ENCODE measurements at regions not wholly inside any gene's neighbourhood (a gene's known extent, or its start where the extent isn't known, plus 50 kb on each side); places are given as distances from the start of the nearest gene placed in this dataset.
A peak's percentile ranks its signal among the peaks of the same experiment; 100 is the strongest.

DNA sequence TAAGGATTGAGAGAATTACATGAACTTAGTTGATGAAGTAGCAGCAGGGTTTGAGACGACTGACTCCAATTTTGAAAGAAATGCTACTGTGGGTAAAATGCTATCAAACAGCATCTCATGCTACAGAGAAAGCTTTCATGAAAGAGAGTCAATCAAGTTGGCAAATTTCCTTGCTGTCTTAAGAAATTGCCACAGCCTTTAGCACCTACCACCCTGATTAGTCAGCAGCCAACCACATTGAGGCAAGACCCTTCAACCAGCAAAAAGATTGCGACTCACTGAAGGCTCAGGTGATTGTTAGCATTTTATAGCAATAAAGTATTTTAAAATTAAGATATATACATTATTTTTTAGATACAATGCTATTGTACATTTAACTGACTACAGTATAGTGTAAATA, 80.9 kb downstream of the RAP2B start:
- Histone ChIP-seq H3K4me1 (no peaks in the 10 kb centered on the region), H3K9me3 (no peaks in the 10 kb centered on the region), H3K36me3 (replicated peaks in 1 of 2; ENCODE audit: insufficient read depth in 1 of 2, low read depth in 2 of 2) (no peaks in the 10 kb centered on the region), H3K27me3 (no peaks in the 10 kb centered on the region), H3K4me3 (no peak overlapping the region), H3K27ac (no peak overlapping the region)
- DNase-seq (no peak), ATAC-seq (no peak)
- WGBS, 2 donors = 51 to 75% methylated on average over 2 of the region's 2 CpGs
- TF ChIP-seq, protein P1, sequence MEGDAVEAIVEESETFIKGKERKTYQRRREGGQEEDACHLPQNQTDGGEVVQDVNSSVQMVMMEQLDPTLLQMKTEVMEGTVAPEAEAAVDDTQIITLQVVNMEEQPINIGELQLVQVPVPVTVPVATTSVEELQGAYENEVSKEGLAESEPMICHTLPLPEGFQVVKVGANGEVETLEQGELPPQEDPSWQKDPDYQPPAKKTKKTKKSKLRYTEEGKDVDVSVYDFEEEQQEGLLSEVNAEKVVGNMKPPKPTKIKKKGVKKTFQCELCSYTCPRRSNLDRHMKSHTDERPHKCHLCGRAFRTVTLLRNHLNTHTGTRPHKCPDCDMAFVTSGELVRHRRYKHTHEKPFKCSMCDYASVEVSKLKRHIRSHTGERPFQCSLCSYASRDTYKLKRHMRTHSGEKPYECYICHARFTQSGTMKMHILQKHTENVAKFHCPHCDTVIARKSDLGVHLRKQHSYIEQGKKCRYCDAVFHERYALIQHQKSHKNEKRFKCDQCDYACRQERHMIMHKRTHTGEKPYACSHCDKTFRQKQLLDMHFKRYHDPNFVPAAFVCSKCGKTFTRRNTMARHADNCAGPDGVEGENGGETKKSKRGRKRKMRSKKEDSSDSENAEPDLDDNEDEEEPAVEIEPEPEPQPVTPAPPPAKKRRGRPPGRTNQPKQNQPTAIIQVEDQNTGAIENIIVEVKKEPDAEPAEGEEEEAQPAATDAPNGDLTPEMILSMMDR (IDR thresholded peaks at IDR 0.05) = no peak
- TF ChIP-seq POLR2A (IDR thresholded peaks at IDR 0.05) = no peak
- intact Hi-C loops (cut with DNase I) = no loop called here

DNA sequence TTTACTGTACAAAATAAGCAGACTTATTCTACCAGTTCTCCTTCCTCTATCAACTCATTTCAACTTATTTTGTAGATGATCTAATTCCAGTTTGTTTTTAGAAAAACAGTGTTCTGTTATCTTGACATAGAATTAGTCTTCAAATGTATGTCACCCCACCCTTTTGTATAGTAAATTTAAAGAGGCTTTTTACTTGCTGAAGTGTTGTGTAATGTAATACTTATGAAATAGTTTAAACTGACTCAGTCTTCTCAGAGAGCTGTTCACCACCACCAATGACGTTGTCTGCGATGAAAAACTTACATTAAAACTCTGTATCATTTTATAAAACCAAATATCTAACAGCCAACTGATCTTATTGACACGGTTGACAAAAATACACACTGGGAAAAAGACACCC, 82.9 kb downstream of the RAP2B start:
- H3K4me1 ChIP-seq = no peaks in the 10 kb centered on the region
- TF ChIP-seq, protein P1 (IDR thresholded peaks at IDR 0.05) = no peak
- TF ChIP-seq POLR2A (IDR thresholded peaks at IDR 0.05) = no peak
- H3K27ac ChIP-seq = no peak overlapping the region
- H3K9me3 ChIP-seq = no peaks in the 10 kb centered on the region
- no peak for ATAC-seq
- H3K27me3 ChIP-seq = no peaks in the 10 kb centered on the region
- 48 to 73% methylated on average over 3 of the region's 3 CpGs for WGBS, 2 donors
- H3K36me3 ChIP-seq (replicated peaks in 1 of 2; ENCODE audit: insufficient read depth in 1 of 2, low read depth in 2 of 2) = no peaks in the 10 kb centered on the region
- no peak overlapping the region for H3K4me3 ChIP-seq
- DNase-seq = no peak
- intact Hi-C loops (cut with DNase I) = no loop called here

DNA sequence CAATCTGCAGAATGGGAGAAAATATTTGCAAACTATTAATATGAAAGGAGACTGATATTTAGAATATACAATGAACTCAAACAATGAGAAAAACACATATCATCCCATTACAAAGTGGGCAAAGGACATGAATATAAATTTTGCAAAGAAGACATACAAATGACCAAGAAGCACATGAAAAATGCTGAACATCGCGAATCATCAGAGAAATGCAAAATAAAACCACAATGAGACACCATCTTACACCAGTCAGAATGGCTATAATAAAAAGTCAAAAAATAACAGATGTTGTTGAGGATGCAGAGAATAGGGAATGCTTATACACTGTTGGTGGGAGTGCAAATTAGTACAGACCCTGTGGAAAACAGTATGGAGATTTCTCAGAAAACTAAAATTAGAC, 83.6 kb downstream of the RAP2B start:
- 71 to 76% methylated on average over 2 of the region's 2 CpGs for WGBS, 2 donors
- TF ChIP-seq, protein P1 (IDR thresholded peaks at IDR 0.05) = no peak
- TF ChIP-seq POLR2A (IDR thresholded peaks at IDR 0.05) = no peak
- Histone ChIP-seq H3K9me3 (no peaks in the 10 kb centered on the region), H3K4me3 (no peak overlapping the region), H3K27me3 (no peaks in the 10 kb centered on the region), H3K27ac (no peak overlapping the region), H3K36me3 (replicated peaks in 1 of 2; ENCODE audit: insufficient read depth in 1 of 2, low read depth in 2 of 2) (no peaks in the 10 kb centered on the region), H3K4me1 (no peaks in the 10 kb centered on the region)
- intact Hi-C loops (cut with DNase I) = no loop called here
- DNase-seq (no peak), ATAC-seq (no peak)

DNA sequence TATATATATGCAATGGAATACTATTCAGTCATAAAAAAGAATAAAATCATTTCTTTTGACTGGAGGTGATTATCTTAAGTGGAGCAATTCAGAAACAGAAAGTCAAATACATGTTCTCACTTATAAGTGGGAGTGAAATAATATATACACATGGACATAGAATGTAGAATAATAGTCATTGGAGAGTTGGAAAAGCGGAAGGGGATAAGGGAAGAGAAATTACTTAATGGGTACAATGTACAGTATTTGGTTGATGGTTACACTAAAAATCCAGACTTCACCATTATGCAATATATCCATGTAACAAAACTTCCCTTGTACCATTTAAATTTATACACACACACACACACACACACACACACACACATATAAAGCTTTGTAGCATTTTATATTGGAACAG, 84.3 kb downstream of the RAP2B start:
- Histone ChIP-seq H3K4me1 (no peaks in the 10 kb centered on the region), H3K27ac (peak overlapping the region in 1 of 4 donors; percentile 33), H3K36me3 (replicated peaks in 1 of 2; ENCODE audit: insufficient read depth in 1 of 2, low read depth in 2 of 2) (no peaks in the 10 kb centered on the region), H3K9me3 (no peaks in the 10 kb centered on the region), H3K4me3 (no peak overlapping the region), H3K27me3 (no peaks in the 10 kb centered on the region)
- no peak for ATAC-seq
- intact Hi-C loops (cut with DNase I) = no loop called here
- no peak for DNase-seq
- no peak for TF ChIP-seq POLR2A (IDR thresholded peaks at IDR 0.05)
- TF ChIP-seq, protein P1 (IDR thresholded peaks at IDR 0.05) = no peak
- 0 to 23% methylated on average over 1 of the region's 1 CpG for WGBS, 2 donors

DNA sequence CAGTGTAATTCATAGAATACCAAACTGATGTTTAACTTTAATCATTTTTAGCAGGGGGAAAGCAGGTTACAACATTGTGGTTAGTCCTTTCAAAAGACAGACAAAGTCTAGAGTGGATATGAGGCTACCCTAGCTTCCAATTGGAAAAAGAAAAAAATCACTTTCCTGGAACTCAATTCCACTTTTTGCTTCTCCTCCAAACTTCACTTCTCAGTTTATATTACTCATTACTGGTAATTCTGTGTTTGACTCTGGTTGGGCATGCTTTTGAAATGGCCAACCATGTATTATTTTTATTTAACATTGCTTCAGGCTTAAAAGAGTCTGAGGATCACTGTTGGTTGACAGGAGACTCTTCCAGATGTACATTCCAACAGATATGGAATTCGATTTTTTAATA, 84.8 kb downstream of the RAP2B start:
- no peaks in the 10 kb centered on the region for H3K36me3 ChIP-seq (replicated peaks in 1 of 2; ENCODE audit: insufficient read depth in 1 of 2, low read depth in 2 of 2)
- intact Hi-C loops (cut with DNase I) = no loop called here
- H3K27me3 ChIP-seq = no peaks in the 10 kb centered on the region
- no peaks in the 10 kb centered on the region for H3K9me3 ChIP-seq
- no peaks in the 10 kb centered on the region for H3K4me1 ChIP-seq
- no peak for TF ChIP-seq POLR2A (IDR thresholded peaks at IDR 0.05)
- TF ChIP-seq, protein P1 (IDR thresholded peaks at IDR 0.05) = no peak
- 25 to 26% methylated on average over 1 of the region's 1 CpG for WGBS, 2 donors
- no peak for DNase-seq
- H3K27ac ChIP-seq = peak overlapping the region in 1 of 4 donors; percentile 33
- H3K4me3 ChIP-seq = no peak overlapping the region
- ATAC-seq = no peak

Measured in body of pancreas (tissue), 4 donors.